ENCODE measurements at regions not wholly inside any gene's neighbourhood (a gene's known extent, or its start where the extent isn't known, plus 50 kb on each side); places are given as distances from the start of the nearest gene placed in this dataset.

- H3K4me3 ChIP-seq (ENCODE audit: control insufficient read depth, low read depth, low read length) = no peak overlapping the region
- TF ChIP-seq, protein P1, sequence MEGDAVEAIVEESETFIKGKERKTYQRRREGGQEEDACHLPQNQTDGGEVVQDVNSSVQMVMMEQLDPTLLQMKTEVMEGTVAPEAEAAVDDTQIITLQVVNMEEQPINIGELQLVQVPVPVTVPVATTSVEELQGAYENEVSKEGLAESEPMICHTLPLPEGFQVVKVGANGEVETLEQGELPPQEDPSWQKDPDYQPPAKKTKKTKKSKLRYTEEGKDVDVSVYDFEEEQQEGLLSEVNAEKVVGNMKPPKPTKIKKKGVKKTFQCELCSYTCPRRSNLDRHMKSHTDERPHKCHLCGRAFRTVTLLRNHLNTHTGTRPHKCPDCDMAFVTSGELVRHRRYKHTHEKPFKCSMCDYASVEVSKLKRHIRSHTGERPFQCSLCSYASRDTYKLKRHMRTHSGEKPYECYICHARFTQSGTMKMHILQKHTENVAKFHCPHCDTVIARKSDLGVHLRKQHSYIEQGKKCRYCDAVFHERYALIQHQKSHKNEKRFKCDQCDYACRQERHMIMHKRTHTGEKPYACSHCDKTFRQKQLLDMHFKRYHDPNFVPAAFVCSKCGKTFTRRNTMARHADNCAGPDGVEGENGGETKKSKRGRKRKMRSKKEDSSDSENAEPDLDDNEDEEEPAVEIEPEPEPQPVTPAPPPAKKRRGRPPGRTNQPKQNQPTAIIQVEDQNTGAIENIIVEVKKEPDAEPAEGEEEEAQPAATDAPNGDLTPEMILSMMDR (conservative IDR thresholded peaks at IDR 0.05; ENCODE audit: control insufficient read depth, insufficient read depth, low read depth, low read length) = no peak
- DNase-seq (ENCODE audit: low read depth) = no peak
Measured at GRCh38 chr2:149903626-149904025, 316.1 kb upstream of the MMADHC start.

DNA sequence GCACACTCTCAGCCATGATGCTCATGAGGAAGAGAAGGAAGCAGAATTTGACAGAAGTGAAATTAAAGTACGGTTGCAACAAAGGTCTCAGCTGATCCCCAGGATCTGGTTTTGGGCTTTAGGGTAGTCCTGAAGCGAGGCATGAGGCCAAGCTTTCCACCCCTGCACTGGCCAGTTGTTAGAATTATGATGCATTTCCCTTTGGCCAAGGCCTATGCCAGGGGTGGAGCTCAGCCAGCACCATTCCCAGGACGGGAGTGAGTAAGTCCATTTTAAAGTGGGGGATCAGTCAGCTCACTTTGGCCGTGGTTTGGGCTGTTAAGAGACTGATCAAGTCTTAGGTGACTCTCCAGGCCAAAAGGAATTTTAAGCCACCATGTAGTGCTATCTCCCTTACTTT, 314.5 kb upstream of the MMADHC start:
- no peak overlapping the region for H3K4me3 ChIP-seq (ENCODE audit: control insufficient read depth, low read depth, low read length)
- peak; percentile 72 for DNase-seq (ENCODE audit: low read depth)
- TF ChIP-seq, protein P1 (conservative IDR thresholded peaks at IDR 0.05; ENCODE audit: control insufficient read depth, insufficient read depth, low read depth, low read length) = no peak

- TF ChIP-seq, protein P1 (conservative IDR thresholded peaks at IDR 0.05; ENCODE audit: control insufficient read depth, insufficient read depth, low read depth, low read length) = no peak
- H3K4me3 ChIP-seq (ENCODE audit: control insufficient read depth, low read depth, low read length) = no peak overlapping the region
- no peak for DNase-seq (ENCODE audit: low read depth)
Measured at GRCh38 chr2:149901231-149901859, 313.8 kb upstream of the MMADHC start.

DNA sequence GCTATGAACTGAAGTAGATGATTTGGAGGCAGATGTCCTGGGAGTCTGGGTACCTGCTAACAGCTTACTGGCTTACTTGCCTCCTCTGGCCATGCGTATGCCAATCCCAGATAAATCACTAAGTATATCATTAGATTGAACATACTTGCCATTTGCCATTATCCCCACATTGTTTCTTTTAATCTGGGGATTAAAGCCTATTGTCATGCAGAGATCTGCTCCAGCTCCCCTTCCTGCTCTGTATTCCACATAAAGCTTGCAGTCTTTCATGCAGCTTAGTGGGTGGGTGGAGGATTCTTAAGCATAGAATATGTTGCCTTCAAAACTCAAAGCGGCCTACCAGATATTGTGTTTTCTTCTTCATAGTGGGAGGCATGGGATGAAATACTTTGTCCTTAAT, 311.8 kb upstream of the MMADHC start:
- no peak for DNase-seq (ENCODE audit: low read depth)
- TF ChIP-seq, protein P1 (conservative IDR thresholded peaks at IDR 0.05; ENCODE audit: control insufficient read depth, insufficient read depth, low read depth, low read length) = no peak
- no peak overlapping the region for H3K4me3 ChIP-seq (ENCODE audit: control insufficient read depth, low read depth, low read length)

DNA sequence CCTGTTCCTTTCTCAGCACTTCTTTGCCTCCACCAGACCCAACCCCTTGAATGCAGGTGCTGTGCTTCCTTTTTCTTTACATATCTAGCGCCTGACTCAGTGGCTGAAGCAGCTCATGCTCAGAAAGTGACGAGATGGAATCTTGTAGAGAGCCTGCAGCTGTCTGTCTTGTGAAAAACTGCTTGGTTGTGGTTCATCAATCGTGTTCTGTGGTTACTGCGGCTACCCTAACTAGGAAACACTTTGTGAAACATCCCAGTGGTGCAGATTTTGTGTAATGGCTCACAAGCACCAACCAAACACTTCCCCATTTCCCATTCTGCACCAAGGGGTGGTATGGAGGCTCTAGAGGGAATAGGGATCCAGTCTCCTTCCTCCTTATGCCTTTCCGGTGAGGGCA, 307.2 kb upstream of the MMADHC start:
- H3K4me3 ChIP-seq (ENCODE audit: control insufficient read depth, low read depth, low read length) = no peak overlapping the region
- no peak for DNase-seq (ENCODE audit: low read depth)
- TF ChIP-seq, protein P1 (conservative IDR thresholded peaks at IDR 0.05; ENCODE audit: control insufficient read depth, insufficient read depth, low read depth, low read length) = no peak

GRCh38 chr2:149894226-149894625, 306.7 kb upstream of the MMADHC start:
- H3K4me3 ChIP-seq (ENCODE audit: control insufficient read depth, low read depth, low read length) = no peak overlapping the region
- peak; percentile 10 for DNase-seq (ENCODE audit: low read depth)
- TF ChIP-seq, protein P1 (conservative IDR thresholded peaks at IDR 0.05; ENCODE audit: control insufficient read depth, insufficient read depth, low read depth, low read length) = no peak

- TF ChIP-seq, protein P1 (conservative IDR thresholded peaks at IDR 0.05; ENCODE audit: control insufficient read depth, insufficient read depth, low read depth, low read length) = no peak
- DNase-seq (ENCODE audit: low read depth) = no peak
- H3K4me3 ChIP-seq (ENCODE audit: control insufficient read depth, low read depth, low read length) = no peak overlapping the region
Measured at GRCh38 chr2:149892563-149892962, 305.0 kb upstream of the MMADHC start.
